Prostate gland (tissue), 2 donors: ENCODE measurements at regions not wholly inside any gene's neighbourhood (a gene's known extent, or its start where the extent isn't known, plus 50 kb on each side); places are given as distances from the start of the nearest gene placed in this dataset.

Experiments
- DNase-seq: peaks from one replicate; pipeline ENCODE4 v3.0.0-alpha.2; 2019; ENCODE audit warnings: low spot score
- H3K27ac ChIP-seq, 2 donors: fragments of 200-600 bp; sonication (generic); 2 replicates each; pipeline ENCODE4 v1.5.1; 2017 to 2019
- H3K27me3 ChIP-seq: fragments of 200-600 bp; sonication (generic); replicated peaks from 2 replicates; pipeline ENCODE4 v1.5.1; 2019; ENCODE audit not compliant: insufficient read depth
- H3K36me3 ChIP-seq, 2 donors: fragments of 200-600 bp; sonication (generic); 1 replicate in 1 of 2; 2 replicates in 1 of 2; pipeline versions ENCODE4 v1.5.1 to v1.8.1; 2017 to 2019
- H3K4me1 ChIP-seq: fragments of 200-600 bp; sonication (generic); replicated peaks from 2 replicates; pipeline ENCODE4 v1.5.1; 2019
- H3K4me3 ChIP-seq, 2 donors: fragments of 200-600 bp; sonication (generic); 2 replicates each; pipeline ENCODE4 v1.5.1; 2017 to 2019
- H3K9me3 ChIP-seq: fragments of 200-600 bp; sonication (generic); 2 replicates; pipeline ENCODE4 v1.5.1; 2017
- POLR2A ChIP-seq: fragments of 450-650 bp; IDR thresholded peaks from one replicate; pipeline ENCODE4 v1.6.1; 2016; ENCODE audit warnings: antibody characterized with exemption, mild to moderate bottlenecking
- POLR2AphosphoS5 ChIP-seq: sonication (generic); formaldehyde crosslinking; IDR thresholded peaks from one replicate; pipeline ENCODE4 v1.6.1; 2017; ENCODE audit warnings: antibody characterized with exemption
- WGBS: methylation state at CpG from one replicate; pipeline ENCODE4 v1.1.5; 2018; 5-methylcytosine and 5-hydroxymethylcytosine counted together
- intact Hi-C: fragments of 100-400 bp; cut with DNase I; formaldehyde crosslinking; loops from one replicate; pipeline ENCODE4 v1.14.2; 2022
- TF ChIP-seq, protein P1 (sequence below), 4 experiments: fragments of 200-600 bp in 2 of 4; fragments of 450-650 bp in 2 of 4; sonication (generic) in 2 of 4; IDR thresholded peaks; 1 replicate in 3 of 4; 2 replicates in 1 of 4; pipeline ENCODE4 v1.5.1; 2016 to 2019; ENCODE audit warnings: antibody characterized with exemption in 4 of 4, mild to moderate bottlenecking in 2 of 4, moderate library complexity in 2 of 4

- no peak for TF ChIP-seq POLR2A
- TF ChIP-seq POLR2AphosphoS5: no peak
- DNase-seq: no peak
- 94% methylated on average over 4 of the region's 4 CpGs for whole genome bisulfite sequencing
- Histone ChIP-seq H3K27me3 (peaks cover 3% of the 10 kb centered on the region), H3K9me3 (no peaks in the 10 kb centered on the region), H3K36me3 (no peaks in the 10 kb centered on the region), H3K4me1 (no peaks in the 10 kb centered on the region), H3K27ac (no peak overlapping the region), H3K4me3 (no peak overlapping the region)
- intact Hi-C loops: no loop called here
Observed at GRCh38 chr20:22383156-22383555, 201.2 kb downstream of the FOXA2 start.

- Histone ChIP-seq H3K4me1 (no peaks in the 10 kb centered on the region), H3K9me3 (no peaks in the 10 kb centered on the region), H3K36me3 (no peaks in the 10 kb centered on the region), H3K27me3 (peaks cover 3% of the 10 kb centered on the region), H3K4me3 (no peak overlapping the region), H3K27ac (no peak overlapping the region)
- TF ChIP-seq, protein P1, sequence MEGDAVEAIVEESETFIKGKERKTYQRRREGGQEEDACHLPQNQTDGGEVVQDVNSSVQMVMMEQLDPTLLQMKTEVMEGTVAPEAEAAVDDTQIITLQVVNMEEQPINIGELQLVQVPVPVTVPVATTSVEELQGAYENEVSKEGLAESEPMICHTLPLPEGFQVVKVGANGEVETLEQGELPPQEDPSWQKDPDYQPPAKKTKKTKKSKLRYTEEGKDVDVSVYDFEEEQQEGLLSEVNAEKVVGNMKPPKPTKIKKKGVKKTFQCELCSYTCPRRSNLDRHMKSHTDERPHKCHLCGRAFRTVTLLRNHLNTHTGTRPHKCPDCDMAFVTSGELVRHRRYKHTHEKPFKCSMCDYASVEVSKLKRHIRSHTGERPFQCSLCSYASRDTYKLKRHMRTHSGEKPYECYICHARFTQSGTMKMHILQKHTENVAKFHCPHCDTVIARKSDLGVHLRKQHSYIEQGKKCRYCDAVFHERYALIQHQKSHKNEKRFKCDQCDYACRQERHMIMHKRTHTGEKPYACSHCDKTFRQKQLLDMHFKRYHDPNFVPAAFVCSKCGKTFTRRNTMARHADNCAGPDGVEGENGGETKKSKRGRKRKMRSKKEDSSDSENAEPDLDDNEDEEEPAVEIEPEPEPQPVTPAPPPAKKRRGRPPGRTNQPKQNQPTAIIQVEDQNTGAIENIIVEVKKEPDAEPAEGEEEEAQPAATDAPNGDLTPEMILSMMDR (IDR thresholded peaks at IDR 0.05): no peak
- no peak for TF ChIP-seq POLR2A
- DNase-seq: no peak
- WGBS: 61% methylated on average over 6 of the region's 6 CpGs
- intact Hi-C loops: no loop called here
Observed at GRCh38 chr20:22382742-22383141, 201.6 kb downstream of the FOXA2 start.

DNA sequence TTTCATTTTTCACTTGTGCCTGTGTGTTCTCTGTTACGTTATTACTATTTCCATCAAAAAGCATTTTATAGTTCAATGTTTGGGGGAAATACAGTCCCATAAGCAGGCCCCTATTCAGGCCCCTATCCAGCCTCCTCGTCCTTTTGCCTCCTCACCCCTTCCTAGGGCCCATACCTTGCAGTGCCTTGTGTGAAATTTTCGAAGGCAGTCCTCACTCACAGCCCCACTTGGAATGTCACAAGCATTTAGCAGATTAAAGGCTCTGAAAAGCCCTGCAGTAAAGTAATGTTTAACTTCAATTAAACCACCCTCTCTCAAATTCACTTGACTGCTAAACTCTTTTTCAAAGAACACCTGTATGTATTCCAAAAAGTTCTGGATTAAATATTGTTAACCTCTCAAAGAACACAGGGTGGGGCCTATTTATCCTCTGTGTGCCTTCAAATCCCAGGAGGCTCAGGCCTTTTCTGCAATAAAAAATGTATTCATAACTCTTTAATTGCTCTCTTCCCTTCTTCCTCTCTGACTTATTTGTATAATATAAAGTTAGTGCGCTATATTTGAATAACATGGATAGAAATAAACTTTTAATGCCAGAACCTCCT, 202.5 kb downstream of the FOXA2 start:
- intact Hi-C loops: no loop called here
- Histone ChIP-seq H3K4me1 (no peaks in the 10 kb centered on the region), H3K27ac (no peak overlapping the region), H3K9me3 (no peaks in the 10 kb centered on the region), H3K36me3 (no peaks in the 10 kb centered on the region), H3K4me3 (no peak overlapping the region), H3K27me3 (peaks cover 3% of the 10 kb centered on the region)
- TF ChIP-seq POLR2AphosphoS5: no peak
- TF ChIP-seq POLR2A: no peak
- TF ChIP-seq, protein P1 (IDR thresholded peaks at IDR 0.05): no peak
- 68% methylated on average over 4 of the region's 4 CpGs for whole genome bisulfite sequencing
- DNase-seq: no peak

DNA sequence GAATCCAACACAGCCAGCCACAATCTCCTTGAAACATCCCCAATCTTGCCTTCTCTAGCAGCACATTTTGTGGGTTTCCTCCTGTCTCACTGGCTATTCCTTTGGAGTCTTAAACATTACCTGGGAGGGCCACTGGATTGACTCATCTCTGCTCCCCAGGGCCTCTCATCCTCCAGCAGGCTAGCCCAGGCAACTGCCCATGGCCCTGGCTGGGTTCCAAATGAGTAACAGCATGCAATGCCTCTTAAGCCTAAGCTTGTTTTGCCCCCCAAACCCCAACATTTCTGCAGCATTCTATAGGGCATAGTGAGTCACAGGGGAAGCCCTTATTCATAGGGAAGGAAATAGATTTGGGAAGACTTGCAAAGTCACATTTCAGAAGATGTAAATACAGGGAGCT, 204.9 kb downstream of the FOXA2 start:
- TF ChIP-seq, protein P1 (IDR thresholded peaks at IDR 0.05): no peak
- TF ChIP-seq POLR2AphosphoS5: no peak
- TF ChIP-seq POLR2A: no peak
- intact Hi-C loops: no loop called here
- Histone ChIP-seq H3K36me3 (no peaks in the 10 kb centered on the region), H3K27me3 (no peaks in the 10 kb centered on the region), H3K27ac (no peak overlapping the region), H3K9me3 (no peaks in the 10 kb centered on the region), H3K4me3 (no peak overlapping the region), H3K4me1 (no peaks in the 10 kb centered on the region)
- DNase-seq: no peak

DNA sequence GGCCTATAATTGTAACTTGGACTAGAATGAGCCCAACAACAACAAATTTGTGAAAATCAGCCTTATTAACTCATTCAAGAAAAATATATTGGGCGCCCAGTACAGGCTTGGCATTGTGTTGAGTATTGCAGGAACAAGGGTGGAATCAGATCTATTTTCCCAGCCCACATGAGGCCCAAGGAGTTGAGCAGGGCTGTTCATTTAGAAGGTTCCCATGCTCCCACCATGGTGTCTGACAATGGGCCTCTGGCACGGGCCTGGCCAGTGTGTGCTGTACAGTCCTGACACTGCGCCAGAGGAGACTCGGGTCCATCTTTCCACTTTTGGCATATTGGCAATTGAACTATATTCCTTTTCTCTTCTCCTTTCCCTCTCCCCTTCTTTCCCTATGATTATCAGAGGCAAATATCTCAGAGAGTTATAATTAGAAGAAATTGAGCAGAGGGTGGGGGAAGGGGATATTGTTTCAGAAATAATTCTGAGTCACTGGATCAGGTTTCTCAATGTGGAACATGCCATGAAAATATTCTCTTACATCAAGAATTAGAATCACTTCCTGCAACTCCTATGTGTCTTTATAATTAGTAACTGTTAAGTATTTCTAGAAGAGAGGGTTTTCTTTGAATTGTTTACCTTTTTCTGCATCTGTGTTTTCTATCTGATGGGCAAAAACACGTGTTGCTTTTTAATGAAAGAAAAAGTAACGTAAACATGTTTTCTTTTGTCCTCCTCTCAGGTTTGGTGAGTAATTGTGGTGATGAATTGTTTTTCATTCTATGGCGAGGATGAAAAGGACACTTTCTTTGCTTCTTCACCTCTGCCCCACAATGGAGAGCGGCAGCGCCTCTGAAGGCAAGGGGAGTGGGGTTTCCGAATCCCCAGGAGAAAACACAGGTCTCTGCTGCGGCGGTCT, 209.4 kb downstream of the FOXA2 start:
- TF ChIP-seq POLR2A: no peak
- TF ChIP-seq, protein P1 (IDR thresholded peaks at IDR 0.05): no peak
- no peak for TF ChIP-seq POLR2AphosphoS5
- Histone ChIP-seq H3K4me3 (no peak overlapping the region), H3K36me3 (no peaks in the 10 kb centered on the region), H3K27me3 (peaks cover 4% of the 10 kb centered on the region), H3K4me1 (no peaks in the 10 kb centered on the region), H3K27ac (no peak overlapping the region), H3K9me3 (no peaks in the 10 kb centered on the region)
- no peak for DNase-seq
- intact Hi-C loops: no loop called here
- 82% methylated on average over 12 of the region's 12 CpGs for WGBS
